CD14-positive monocyte (primary cell): ENCODE measurements at regions not wholly inside any gene's neighbourhood (a gene's known extent, or its start where the extent isn't known, plus 50 kb on each side); places are given as distances from the start of the nearest gene placed in this dataset.

Experiments used
- DNase-seq, 3 donors: peaks; one replicate each; pipeline ENCODE4 v3.0.0-alpha.2; 2011 to 2022
- H2AFZ ChIP-seq: 2 replicates; pipeline ENCODE4 v1.6.0; 2012; ENCODE audit warnings: mild to moderate bottlenecking, low read depth, low read length, inconsistent platforms; ENCODE audit not compliant: insufficient read depth, poor library complexity, severe bottlenecking
- H3K27ac ChIP-seq, 2 donors: 1 replicate in 1 of 2; 2 replicates in 1 of 2; pipeline ENCODE4 v1.5.1; 2012 to 2013; ENCODE audit warnings: low read length in 2 of 2, control low read depth in 1 of 2, inconsistent platforms in 1 of 2, low read depth in 1 of 2, mild to moderate bottlenecking in 1 of 2
- H3K27me3 ChIP-seq, 2 donors: one replicate each; pipeline versions ENCODE4 v1.6.0 to v1.6.1; 2011 to 2013; ENCODE audit warnings: low read length in 2 of 2; ENCODE audit not compliant: control insufficient read depth in 2 of 2, insufficient read depth in 2 of 2
- H3K36me3 ChIP-seq, 2 donors: replicated peaks in 1 of 2; 1 replicate in 1 of 2; 2 replicates in 1 of 2; pipeline versions ENCODE4 v1.5.1 to v1.6.1; 2012 to 2013; ENCODE audit warnings: low read length in 2 of 2, control low read depth in 1 of 2, inconsistent platforms in 1 of 2, mild to moderate bottlenecking in 1 of 2; ENCODE audit not compliant: insufficient read depth in 2 of 2, control insufficient read depth in 1 of 2
- H3K4me1 ChIP-seq, 2 donors: 1 replicate in 1 of 2; 2 replicates in 1 of 2; pipeline versions ENCODE4 v1.5.1 to v1.6.1; 2012 to 2013; ENCODE audit warnings: low read length in 2 of 2, control low read depth in 1 of 2, inconsistent platforms in 1 of 2, mild to moderate bottlenecking in 1 of 2, moderate library complexity in 1 of 2; ENCODE audit not compliant: insufficient read depth in 2 of 2, control insufficient read depth in 1 of 2
- H3K4me2 ChIP-seq: replicated peaks from 2 replicates; pipeline ENCODE3; 2012; ENCODE audit warnings: low read length, moderate library complexity, mild to moderate bottlenecking; ENCODE audit not compliant: poor library complexity, severe bottlenecking; ENCODE audit errors: extremely low read depth
- H3K4me3 ChIP-seq, 3 experiments: fragments of 200-600 bp in 1 of 3; sonication (generic) in 1 of 3; replicated peaks in 1 of 3; 1 replicate in 2 of 3; 2 replicates in 1 of 3; pipeline ENCODE4 v1.5.1; 2011 to 2013; ENCODE audit warnings: low read length in 3 of 3, mild to moderate bottlenecking in 3 of 3, control low read depth in 2 of 3, low read depth in 2 of 3, inconsistent platforms in 1 of 3, moderate library complexity in 1 of 3
- H3K79me2 ChIP-seq: 2 replicates; pipeline ENCODE4 v1.6.0; 2012; ENCODE audit warnings: mild to moderate bottlenecking, control low read depth, inconsistent platforms, low read length, moderate library complexity; ENCODE audit not compliant: insufficient read depth
- H3K9ac ChIP-seq: 2 replicates; pipeline ENCODE4 v1.6.0; 2017; ENCODE audit warnings: low read length, mild to moderate bottlenecking; ENCODE audit not compliant: insufficient read depth, poor library complexity, severe bottlenecking
- H3K9me3 ChIP-seq, 2 donors: replicated peaks in 1 of 2; 1 replicate in 1 of 2; 2 replicates in 1 of 2; pipeline versions ENCODE4 v1.5.1 to v1.6.1; 2012 to 2013; ENCODE audit warnings: low read length in 2 of 2, control low read depth in 1 of 2; ENCODE audit not compliant: control insufficient read depth in 1 of 2, insufficient read depth in 1 of 2
- H4K20me1 ChIP-seq: 2 replicates; pipeline ENCODE4 v1.6.0; 2012; ENCODE audit warnings: mild to moderate bottlenecking, low read length, control low read depth, moderate library complexity; ENCODE audit not compliant: insufficient read depth
- H3K27ac Mint-ChIP-seq, 7 donors: one replicate each; pipeline ENCODE4 v1.8.0; 2020; ENCODE audit warnings: mild to moderate bottlenecking in 7 of 7, mixed read lengths in 7 of 7, moderate library complexity in 6 of 7, inconsistent platforms in 2 of 7
- H3K27me3 Mint-ChIP-seq, 3 donors: one replicate each; pipeline ENCODE4 v1.8.0; 2021 to 2022; ENCODE audit warnings: low read depth in 3 of 3, mild to moderate bottlenecking in 3 of 3, mixed read lengths in 3 of 3, moderate library complexity in 3 of 3, inconsistent platforms in 1 of 3
- H3K36me3 Mint-ChIP-seq, 2 donors: one replicate each; pipeline ENCODE4 v1.8.0; 2020; ENCODE audit warnings: mixed read lengths in 2 of 2, inconsistent platforms in 1 of 2, mild to moderate bottlenecking in 1 of 2
- H3K4me1 Mint-ChIP-seq: one replicate; pipeline ENCODE4 v1.8.0; 2020; ENCODE audit warnings: mild to moderate bottlenecking, mixed read lengths
- H3K4me3 Mint-ChIP-seq, 2 donors: one replicate each; pipeline ENCODE4 v1.8.0; 2020; ENCODE audit warnings: mild to moderate bottlenecking in 2 of 2, mixed read lengths in 2 of 2, moderate library complexity in 1 of 2
- H3K9me3 Mint-ChIP-seq, 7 donors: one replicate each; pipeline ENCODE4 v1.8.0; 2020 to 2022; ENCODE audit warnings: mixed read lengths in 7 of 7, mild to moderate bottlenecking in 6 of 7, moderate library complexity in 6 of 7, inconsistent platforms in 2 of 7
- WGBS: methylation state at CpG from one replicate; pipeline ENCODE4 v1.1.5; 2013; ENCODE audit warnings: missing lambda C conversion rate; ENCODE audit not compliant: insufficient coverage; 5-methylcytosine and 5-hydroxymethylcytosine counted together
- intact Hi-C, 2 donors: fragments of 100-400 bp; cut with micrococcal nuclease; formaldehyde crosslinking; loops; one replicate each; pipeline versions ENCODE4 v1.15.0 to v1.15.1; 2023
- TF ChIP-seq, protein P1 (sequence below): fragments of 200-600 bp; IDR thresholded peaks from one replicate; pipeline ENCODE4 v1.8.0; 2022; ENCODE audit warnings: antibody characterized with exemption, mild to moderate bottlenecking

DNA sequence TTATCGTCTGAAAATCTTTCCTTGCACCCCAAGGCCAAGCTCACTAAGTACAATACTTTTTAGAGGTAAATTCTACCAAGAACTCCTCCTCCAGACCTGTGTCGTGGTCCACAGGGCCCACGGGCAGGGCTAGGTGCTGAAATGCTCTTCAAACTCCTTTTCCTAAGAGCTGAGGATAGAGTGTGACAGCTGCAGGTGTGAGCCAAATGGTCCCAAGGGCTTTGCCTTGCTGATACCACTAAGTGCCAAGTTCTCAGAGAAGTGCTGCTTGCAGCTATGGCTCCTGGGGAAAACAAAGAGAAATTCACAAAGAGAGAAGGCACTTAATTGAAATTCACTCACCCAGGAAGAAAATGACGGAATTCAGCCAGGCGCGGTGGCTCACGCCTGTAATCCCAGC is 868.9 kb upstream of the AUTS2 start:
- WGBS, result 93% methylated on average over 4 of the region's 7 CpGs
- Mint-ChIP-seq H3K27ac (no peak overlapping the region), H3K4me1 (no peaks in the 10 kb centered on the region), H3K4me3 (no peak overlapping the region), H3K36me3 (no peaks in the 10 kb centered on the region), H3K9me3 (peaks cover 6 to 31% (median 19%) of the 10 kb centered on the region in 7 donors), H3K27me3 (no peaks in the 10 kb centered on the region)
- no peak for DNase-seq
- H3K27ac ChIP-seq, result no peak overlapping the region
- TF ChIP-seq, protein P1, sequence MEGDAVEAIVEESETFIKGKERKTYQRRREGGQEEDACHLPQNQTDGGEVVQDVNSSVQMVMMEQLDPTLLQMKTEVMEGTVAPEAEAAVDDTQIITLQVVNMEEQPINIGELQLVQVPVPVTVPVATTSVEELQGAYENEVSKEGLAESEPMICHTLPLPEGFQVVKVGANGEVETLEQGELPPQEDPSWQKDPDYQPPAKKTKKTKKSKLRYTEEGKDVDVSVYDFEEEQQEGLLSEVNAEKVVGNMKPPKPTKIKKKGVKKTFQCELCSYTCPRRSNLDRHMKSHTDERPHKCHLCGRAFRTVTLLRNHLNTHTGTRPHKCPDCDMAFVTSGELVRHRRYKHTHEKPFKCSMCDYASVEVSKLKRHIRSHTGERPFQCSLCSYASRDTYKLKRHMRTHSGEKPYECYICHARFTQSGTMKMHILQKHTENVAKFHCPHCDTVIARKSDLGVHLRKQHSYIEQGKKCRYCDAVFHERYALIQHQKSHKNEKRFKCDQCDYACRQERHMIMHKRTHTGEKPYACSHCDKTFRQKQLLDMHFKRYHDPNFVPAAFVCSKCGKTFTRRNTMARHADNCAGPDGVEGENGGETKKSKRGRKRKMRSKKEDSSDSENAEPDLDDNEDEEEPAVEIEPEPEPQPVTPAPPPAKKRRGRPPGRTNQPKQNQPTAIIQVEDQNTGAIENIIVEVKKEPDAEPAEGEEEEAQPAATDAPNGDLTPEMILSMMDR, result no peak
- intact Hi-C loops, result no loop called here
- H3K27me3 ChIP-seq, result no peaks in the 10 kb centered on the region
- no peaks in the 10 kb centered on the region for H3K79me2 ChIP-seq
- H3K36me3 ChIP-seq, result no peaks in the 10 kb centered on the region
- no peak overlapping the region for H3K4me3 ChIP-seq
- H3K4me1 ChIP-seq, result no peaks in the 10 kb centered on the region
- H3K9me3 ChIP-seq, result peaks cover 34 to 41% of the 10 kb centered on the region in 2 donors
- no peak overlapping the region for H3K4me2 ChIP-seq
- no peak overlapping the region for H2AFZ ChIP-seq
- no peaks in the 10 kb centered on the region for H4K20me1 ChIP-seq
- no peak overlapping the region for H3K9ac ChIP-seq

DNA sequence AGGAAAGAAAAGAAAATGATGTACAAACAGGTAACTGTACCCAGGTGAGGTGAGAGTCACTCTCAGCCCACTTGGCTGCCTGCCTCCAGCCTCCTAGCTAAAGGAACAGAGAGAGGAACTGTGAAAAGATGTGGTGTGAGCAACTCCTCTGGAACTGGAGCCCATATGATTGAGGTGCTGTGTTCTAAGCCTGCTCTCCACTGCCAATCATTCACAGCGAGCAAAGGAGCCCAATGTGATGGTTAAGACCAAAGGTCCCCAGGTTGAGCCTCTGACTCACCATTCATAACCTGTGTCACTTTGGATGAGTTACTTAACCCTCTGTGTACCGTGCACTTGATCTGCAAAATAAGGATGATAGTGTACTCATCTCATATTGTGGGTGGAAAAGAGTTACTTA is 868.1 kb upstream of the AUTS2 start:
- DNase-seq, result no peak
- WGBS, result 50% methylated on average over 1 of the region's 2 CpGs
- intact Hi-C loops, result no loop called here
- H3K9ac ChIP-seq, result no peak overlapping the region
- no peaks in the 10 kb centered on the region for H4K20me1 ChIP-seq
- H3K27me3 ChIP-seq, result no peaks in the 10 kb centered on the region
- Mint-ChIP-seq H3K4me1 (no peaks in the 10 kb centered on the region), H3K27ac (no peak overlapping the region), H3K9me3 (peaks cover 6 to 26% (median 19%) of the 10 kb centered on the region in 7 donors), H3K27me3 (no peaks in the 10 kb centered on the region), H3K4me3 (no peak overlapping the region), H3K36me3 (no peaks in the 10 kb centered on the region)
- TF ChIP-seq, protein P1, result no peak
- H3K4me3 ChIP-seq, result no peak overlapping the region
- H3K36me3 ChIP-seq, result no peaks in the 10 kb centered on the region
- H2AFZ ChIP-seq, result no peak overlapping the region
- no peak overlapping the region for H3K27ac ChIP-seq
- H3K79me2 ChIP-seq, result no peaks in the 10 kb centered on the region
- H3K4me1 ChIP-seq, result no peaks in the 10 kb centered on the region
- H3K9me3 ChIP-seq, result peaks cover 34 to 38% of the 10 kb centered on the region in 2 donors
- no peak overlapping the region for H3K4me2 ChIP-seq
